Ascending aorta (tissue), 2 donors: ENCODE measurements at regions not wholly inside any gene's neighbourhood (a gene's known extent, or its start where the extent isn't known, plus 50 kb on each side); places are given as distances from the start of the nearest gene placed in this dataset.

Experiments used
- DNase-seq, 2 donors: peaks; one replicate each; pipeline ENCODE4 v3.0.0-alpha.2; 2019; ENCODE audit warnings: low spot score in 2 of 2
- H3K27ac ChIP-seq, 2 donors: fragments of 200-600 bp; sonication (generic); one replicate each; pipeline ENCODE4 v1.5.1; 2016 to 2017; ENCODE audit warnings: mild to moderate bottlenecking in 1 of 2
- H3K27me3 ChIP-seq: fragments of 200-600 bp; sonication (generic); one replicate; pipeline ENCODE4 v1.5.1; 2017
- H3K36me3 ChIP-seq, 2 donors: fragments of 200-600 bp; sonication (generic); one replicate each; pipeline ENCODE4 v1.5.1; 2016
- H3K4me1 ChIP-seq, 2 donors: fragments of 200-600 bp; sonication (generic); one replicate each; pipeline ENCODE4 v1.5.1; 2016 to 2017; ENCODE audit warnings: mild to moderate bottlenecking in 1 of 2
- H3K4me3 ChIP-seq, 2 donors: fragments of 200-600 bp; sonication (generic); one replicate each; pipeline ENCODE4 v1.5.1; 2016 to 2017; ENCODE audit warnings: mild to moderate bottlenecking in 1 of 2
- H3K9me3 ChIP-seq, 2 donors: fragments of 200-600 bp; sonication (generic); one replicate each; pipeline ENCODE4 v1.5.1; 2016
- intact Hi-C: fragments of 100-400 bp; cut with DNase I; formaldehyde crosslinking; loops from one replicate; pipeline ENCODE4 v1.15.1; 2023
- TF ChIP-seq, protein P1 (sequence below), 3 experiments: fragments of 200-600 bp in 2 of 3; fragments of 450-650 bp in 1 of 3; sonication (generic) in 2 of 3; IDR thresholded peaks; one replicate each; pipeline ENCODE4 v1.5.1; 2016 to 2019; ENCODE audit warnings: antibody characterized with exemption in 3 of 3, mild to moderate bottlenecking in 1 of 3, moderate library complexity in 1 of 3

DNA sequence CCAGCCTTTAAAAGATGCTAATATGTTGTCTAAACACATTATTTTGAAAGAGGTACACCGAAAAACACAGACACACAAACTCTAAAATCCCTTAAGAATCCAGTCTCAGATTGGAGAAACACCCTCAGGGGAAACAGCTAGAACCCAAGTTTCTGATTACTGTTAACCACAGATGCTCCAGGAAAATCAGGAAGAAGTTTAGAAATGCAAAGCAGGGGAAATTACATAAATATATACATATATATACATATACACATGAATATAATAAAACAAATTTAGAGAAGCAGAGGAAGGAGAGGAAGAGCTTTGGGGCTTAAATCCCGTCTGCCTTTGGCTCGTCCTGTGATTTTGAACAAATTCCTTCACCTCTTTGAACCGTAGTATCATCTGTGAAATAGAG, 73.2 kb upstream of the KLF4 start:
- H3K27ac ChIP-seq = no peak overlapping the region
- TF ChIP-seq, protein P1, sequence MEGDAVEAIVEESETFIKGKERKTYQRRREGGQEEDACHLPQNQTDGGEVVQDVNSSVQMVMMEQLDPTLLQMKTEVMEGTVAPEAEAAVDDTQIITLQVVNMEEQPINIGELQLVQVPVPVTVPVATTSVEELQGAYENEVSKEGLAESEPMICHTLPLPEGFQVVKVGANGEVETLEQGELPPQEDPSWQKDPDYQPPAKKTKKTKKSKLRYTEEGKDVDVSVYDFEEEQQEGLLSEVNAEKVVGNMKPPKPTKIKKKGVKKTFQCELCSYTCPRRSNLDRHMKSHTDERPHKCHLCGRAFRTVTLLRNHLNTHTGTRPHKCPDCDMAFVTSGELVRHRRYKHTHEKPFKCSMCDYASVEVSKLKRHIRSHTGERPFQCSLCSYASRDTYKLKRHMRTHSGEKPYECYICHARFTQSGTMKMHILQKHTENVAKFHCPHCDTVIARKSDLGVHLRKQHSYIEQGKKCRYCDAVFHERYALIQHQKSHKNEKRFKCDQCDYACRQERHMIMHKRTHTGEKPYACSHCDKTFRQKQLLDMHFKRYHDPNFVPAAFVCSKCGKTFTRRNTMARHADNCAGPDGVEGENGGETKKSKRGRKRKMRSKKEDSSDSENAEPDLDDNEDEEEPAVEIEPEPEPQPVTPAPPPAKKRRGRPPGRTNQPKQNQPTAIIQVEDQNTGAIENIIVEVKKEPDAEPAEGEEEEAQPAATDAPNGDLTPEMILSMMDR (IDR thresholded peaks at IDR 0.05) = no peak
- DNase-seq = no peak
- no peaks in the 10 kb centered on the region for H3K9me3 ChIP-seq
- no peaks in the 10 kb centered on the region for H3K36me3 ChIP-seq
- intact Hi-C loops = no loop called here
- H3K4me1 ChIP-seq = no peaks in the 10 kb centered on the region
- no peaks in the 10 kb centered on the region for H3K27me3 ChIP-seq
- no peak overlapping the region for H3K4me3 ChIP-seq

DNA sequence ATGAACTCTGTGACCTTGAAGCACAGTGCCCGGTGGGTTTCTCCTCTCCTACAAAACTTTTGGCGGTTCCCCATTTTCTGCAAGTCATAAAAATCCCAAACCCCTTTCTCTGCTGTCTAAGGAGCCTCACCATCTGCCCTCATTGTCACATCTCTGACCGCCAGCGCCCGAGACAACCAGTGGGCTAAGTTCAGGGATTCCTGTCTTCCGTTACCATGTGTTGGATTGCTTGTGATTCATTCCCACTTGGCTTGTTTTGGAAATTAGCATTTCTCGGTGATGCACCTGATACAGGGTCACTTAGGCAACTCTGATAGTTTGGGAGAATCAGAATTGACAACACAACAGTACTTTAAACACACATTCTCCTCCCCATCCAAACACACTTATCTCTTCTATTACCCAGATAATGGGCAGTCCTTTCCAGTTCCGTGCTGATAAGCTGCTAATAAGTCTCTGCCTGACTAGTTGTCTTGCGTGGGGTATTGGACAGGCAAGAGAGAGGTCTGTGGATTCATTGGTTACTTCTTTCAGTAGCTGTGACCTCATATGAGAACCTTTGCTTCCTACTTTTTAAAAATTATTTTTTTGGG, 70.0 kb upstream of the KLF4 start:
- Histone ChIP-seq H3K36me3 (no peaks in the 10 kb centered on the region), H3K27ac (no peak overlapping the region), H3K4me1 (no peaks in the 10 kb centered on the region), H3K4me3 (no peak overlapping the region), H3K9me3 (no peaks in the 10 kb centered on the region), H3K27me3 (no peaks in the 10 kb centered on the region)
- intact Hi-C loops = no loop called here
- TF ChIP-seq, protein P1 (IDR thresholded peaks at IDR 0.05) = no peak
- no peak for DNase-seq

DNA sequence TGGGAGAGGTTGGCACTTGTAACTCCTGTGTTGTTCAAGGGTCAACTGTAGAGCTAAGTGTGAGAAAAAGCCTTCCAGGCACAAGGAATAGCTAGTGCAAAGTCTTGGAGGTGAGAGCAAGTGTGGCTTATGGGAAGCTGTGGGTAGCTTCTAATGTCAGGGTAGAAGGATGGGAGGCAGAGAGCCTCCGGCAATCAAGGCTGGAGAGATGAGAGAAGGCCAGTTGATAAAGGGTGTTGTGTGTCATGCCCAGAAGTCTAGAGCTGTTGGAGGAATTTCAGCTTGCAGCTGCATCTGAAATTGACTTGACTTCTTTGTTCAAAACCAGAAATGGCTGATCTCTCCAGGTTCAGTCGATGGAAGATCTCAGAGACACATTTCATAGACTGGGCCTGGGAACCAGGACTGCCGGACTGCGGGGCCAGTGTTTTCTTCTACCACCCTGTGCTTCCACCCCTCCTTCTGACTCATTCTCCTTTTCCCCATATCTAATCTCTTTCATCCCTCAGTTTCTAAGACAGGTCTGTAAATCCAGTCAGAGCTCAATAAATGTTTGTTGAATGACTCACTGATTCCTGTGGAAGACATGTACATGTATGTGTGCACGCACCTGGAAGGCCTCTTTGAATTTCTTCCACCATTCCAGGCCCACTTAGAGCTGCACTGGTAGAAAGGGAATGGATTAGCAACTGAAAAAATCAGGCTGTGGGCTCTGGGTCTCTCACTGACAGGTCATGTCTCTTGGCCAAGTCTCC, 67.8 kb upstream of the KLF4 start:
- Histone ChIP-seq H3K27me3 (no peaks in the 10 kb centered on the region), H3K36me3 (no peaks in the 10 kb centered on the region), H3K27ac (no peak overlapping the region), H3K4me1 (no peaks in the 10 kb centered on the region), H3K9me3 (no peaks in the 10 kb centered on the region), H3K4me3 (no peak overlapping the region)
- intact Hi-C loops = no loop called here
- DNase-seq = no peak
- TF ChIP-seq, protein P1 (IDR thresholded peaks at IDR 0.05) = no peak

DNA sequence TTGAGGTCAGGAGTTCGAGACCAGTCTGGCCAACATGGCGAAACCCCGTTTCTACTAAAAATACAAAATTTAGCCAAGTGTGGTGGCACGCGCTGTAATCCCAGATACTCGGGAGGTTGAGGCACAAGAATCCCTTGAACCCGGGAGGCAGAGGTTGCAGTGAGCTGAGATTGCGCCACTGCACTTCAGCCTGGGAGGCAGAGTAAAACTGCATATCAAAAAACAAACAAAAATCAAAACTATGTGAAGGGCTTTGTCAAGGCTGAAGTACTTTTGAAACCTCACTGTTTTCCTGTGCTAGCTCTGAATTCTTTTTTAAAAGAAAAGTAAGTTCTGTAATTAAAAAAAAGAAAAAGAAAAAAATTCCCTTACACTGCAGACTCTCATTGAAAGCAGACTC, 65.1 kb upstream of the KLF4 start:
- Histone ChIP-seq H3K4me1 (no peaks in the 10 kb centered on the region), H3K27ac (no peak overlapping the region), H3K27me3 (no peaks in the 10 kb centered on the region), H3K4me3 (no peak overlapping the region), H3K36me3 (no peaks in the 10 kb centered on the region), H3K9me3 (no peaks in the 10 kb centered on the region)
- no peak for DNase-seq
- TF ChIP-seq, protein P1 (IDR thresholded peaks at IDR 0.05) = no peak
- intact Hi-C loops = no loop called here

DNA sequence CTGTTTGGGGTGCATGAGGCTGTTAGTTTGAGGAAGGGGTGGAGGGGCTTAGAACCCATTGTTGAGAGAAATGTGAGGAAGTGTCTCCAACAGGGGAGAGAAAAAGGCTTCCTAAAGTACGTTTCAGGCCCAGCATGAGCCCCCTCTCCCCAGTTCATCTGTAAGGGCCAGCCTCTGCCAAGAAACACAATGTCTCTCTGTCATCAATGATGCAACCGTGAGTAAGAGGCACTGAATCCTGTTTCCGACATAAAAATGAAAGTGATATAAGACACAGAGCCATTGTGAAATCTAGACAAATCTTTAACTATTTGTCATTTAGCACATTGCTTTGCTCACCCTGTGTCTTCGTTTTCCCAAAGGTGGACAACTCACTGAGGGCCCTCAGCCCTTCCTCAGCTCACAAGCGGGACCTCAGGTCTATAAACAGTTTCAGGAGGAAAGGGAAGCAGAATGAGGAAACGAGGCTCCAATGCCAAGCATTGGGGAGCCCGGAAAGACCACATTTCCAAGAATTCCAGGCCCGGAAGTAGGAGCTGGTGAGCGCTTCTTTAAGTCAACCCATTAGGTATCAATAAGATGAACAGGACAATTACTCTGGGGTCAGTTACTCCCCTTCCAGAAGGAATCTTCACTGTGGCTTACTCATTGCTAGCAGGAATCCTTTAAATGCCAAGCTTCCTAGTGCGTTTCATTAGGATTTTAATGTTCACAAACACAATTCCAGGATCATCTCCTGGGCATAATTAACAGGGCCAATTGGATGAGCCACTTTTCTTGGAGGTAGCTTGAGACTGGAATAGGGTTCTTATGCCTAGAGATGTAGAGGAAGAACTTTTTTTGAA, 59.0 kb upstream of the KLF4 start:
- Histone ChIP-seq H3K9me3 (no peaks in the 10 kb centered on the region), H3K4me1 (peaks cover 0 to 3% of the 10 kb centered on the region in 2 donors), H3K4me3 (peak overlapping the region in 1 of 2 donors; percentile 48), H3K27ac (peak overlapping the region; percentile 34 to 56), H3K36me3 (no peaks in the 10 kb centered on the region), H3K27me3 (no peaks in the 10 kb centered on the region)
- peak in 1 of 2 donors; percentile 69 for DNase-seq
- intact Hi-C loops = loop anchor here (5.0 kb wide), 1 partner anchor 199 kb away; no protein-coding TSS in a partner anchor
- TF ChIP-seq, protein P1 (IDR thresholded peaks at IDR 0.05) = no peak
